Transverse colon (tissue), 4 donors: ENCODE measurements at regions not wholly inside any gene's neighbourhood (a gene's known extent, or its start where the extent isn't known, plus 50 kb on each side); places are given as distances from the start of the nearest gene placed in this dataset.

Experiments used
- POLR2AphosphoS5 ChIP-seq, 3 donors: sonication (generic); formaldehyde crosslinking; IDR thresholded peaks; one replicate each; pipeline ENCODE4 v1.6.1; 2016; ENCODE audit warnings: antibody characterized with exemption in 3 of 3
- TF ChIP-seq, protein P1 (sequence below), 5 experiments: fragments of 200-600 bp in 3 of 5; fragments of 450-650 bp in 2 of 5; sonication (generic) in 3 of 5; IDR thresholded peaks; 1 replicate in 2 of 5; 2 replicates in 3 of 5; pipeline ENCODE4 v1.5.1; 2016 to 2017; ENCODE audit warnings: antibody characterized with exemption in 5 of 5, inconsistent platforms in 3 of 5, mild to moderate bottlenecking in 2 of 5, moderate library complexity in 1 of 5

DNA sequence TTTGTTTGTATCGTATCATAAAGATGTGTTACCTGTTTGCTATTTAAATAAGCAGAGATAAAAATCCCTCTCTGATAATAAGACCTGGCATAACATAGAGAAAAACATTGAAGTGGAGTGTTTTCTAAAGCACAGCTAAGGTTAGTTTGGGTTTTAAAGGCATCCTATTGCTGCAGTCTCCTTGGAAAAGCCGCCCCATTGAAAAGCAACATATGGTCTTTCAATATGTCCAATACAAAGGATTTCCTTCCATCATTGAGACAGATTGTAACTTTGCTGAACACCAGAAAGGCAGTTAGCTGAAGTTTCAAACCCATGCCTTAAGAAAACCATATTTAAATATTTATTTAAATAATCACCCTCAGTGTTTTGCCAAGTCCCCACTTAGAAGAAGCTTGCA, 898.5 kb upstream of the KCND2 start:
- TF ChIP-seq, protein P1, sequence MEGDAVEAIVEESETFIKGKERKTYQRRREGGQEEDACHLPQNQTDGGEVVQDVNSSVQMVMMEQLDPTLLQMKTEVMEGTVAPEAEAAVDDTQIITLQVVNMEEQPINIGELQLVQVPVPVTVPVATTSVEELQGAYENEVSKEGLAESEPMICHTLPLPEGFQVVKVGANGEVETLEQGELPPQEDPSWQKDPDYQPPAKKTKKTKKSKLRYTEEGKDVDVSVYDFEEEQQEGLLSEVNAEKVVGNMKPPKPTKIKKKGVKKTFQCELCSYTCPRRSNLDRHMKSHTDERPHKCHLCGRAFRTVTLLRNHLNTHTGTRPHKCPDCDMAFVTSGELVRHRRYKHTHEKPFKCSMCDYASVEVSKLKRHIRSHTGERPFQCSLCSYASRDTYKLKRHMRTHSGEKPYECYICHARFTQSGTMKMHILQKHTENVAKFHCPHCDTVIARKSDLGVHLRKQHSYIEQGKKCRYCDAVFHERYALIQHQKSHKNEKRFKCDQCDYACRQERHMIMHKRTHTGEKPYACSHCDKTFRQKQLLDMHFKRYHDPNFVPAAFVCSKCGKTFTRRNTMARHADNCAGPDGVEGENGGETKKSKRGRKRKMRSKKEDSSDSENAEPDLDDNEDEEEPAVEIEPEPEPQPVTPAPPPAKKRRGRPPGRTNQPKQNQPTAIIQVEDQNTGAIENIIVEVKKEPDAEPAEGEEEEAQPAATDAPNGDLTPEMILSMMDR (IDR thresholded peaks at IDR 0.05): no peak
- TF ChIP-seq POLR2AphosphoS5 (IDR thresholded peaks at IDR 0.05): no peak
